SK-N-SH treated with all-trans-retinoic acid at 6 μM for 48 hours (cell line): ENCODE measurements at regions not wholly inside any gene's neighbourhood (a gene's known extent, or its start where the extent isn't known, plus 50 kb on each side); places are given as distances from the start of the nearest gene placed in this dataset.

Experiments used
- ATAC-seq: fragments of 200-7000 bp; cut with Tn5 transposase; 3 replicates; pipeline ENCODE4 v1.9.1; 2020; ENCODE audit warnings: mild to moderate bottlenecking, moderate library complexity
- ARNTL ChIP-seq: fragments of 450-650 bp; formaldehyde crosslinking; IDR thresholded peaks from 2 replicates; pipeline ENCODE4 v1.5.0; 2020; ENCODE audit warnings: low read depth, mild to moderate bottlenecking, moderate library complexity, borderline replicate concordance
- BACH2 ChIP-seq: fragments of 250-450 bp; sonication (Bioruptor Pico); IDR thresholded peaks from 2 replicates; pipeline ENCODE4 v1.9.0; 2021; ENCODE audit warnings: mild to moderate bottlenecking, borderline replicate concordance
- CREB5 ChIP-seq: fragments of 250-450 bp; sonication (Bioruptor Pico); IDR thresholded peaks from 2 replicates; pipeline ENCODE4 v1.5.1; 2020; ENCODE audit warnings: low read depth, mild to moderate bottlenecking, moderate library complexity
- CSDC2 ChIP-seq: fragments of 250-450 bp; sonication (Bioruptor Pico); IDR thresholded peaks from 2 replicates; pipeline ENCODE4 v1.5.0; 2020; ENCODE audit warnings: mild to moderate bottlenecking, moderate library complexity
- GLIS3 ChIP-seq: fragments of 250-450 bp; sonication (Bioruptor Pico); IDR thresholded peaks from 2 replicates; pipeline ENCODE4 v1.5.0; 2020; ENCODE audit warnings: mild to moderate bottlenecking, moderate library complexity
- ISL1 ChIP-seq: fragments of 250-450 bp; sonication (Bioruptor Pico); IDR thresholded peaks from 2 replicates; pipeline ENCODE4 v2.1.2; 2022; ENCODE audit warnings: mild to moderate bottlenecking, moderate library complexity
- PATZ1 ChIP-seq: fragments of 250-450 bp; sonication (Bioruptor Pico); IDR thresholded peaks from 2 replicates; pipeline ENCODE4 v1.8.0; 2020; ENCODE audit warnings: mild to moderate bottlenecking, moderate library complexity, borderline replicate concordance
- POU6F1 ChIP-seq: fragments of 250-450 bp; sonication (Bioruptor Pico); IDR thresholded peaks from 2 replicates; pipeline ENCODE4 v1.8.0; 2021; ENCODE audit warnings: low read depth, mild to moderate bottlenecking, moderate library complexity, borderline replicate concordance
- PPARA ChIP-seq: fragments of 250-450 bp; sonication (Bioruptor Pico); IDR thresholded peaks from 2 replicates; pipeline ENCODE4 v1.5.0; 2020; ENCODE audit warnings: mild to moderate bottlenecking, borderline replicate concordance
- RARB ChIP-seq: fragments of 250-450 bp; sonication (Bioruptor Pico); IDR thresholded peaks from 2 replicates; pipeline ENCODE4 v1.8.0; 2021; ENCODE audit warnings: mild to moderate bottlenecking, moderate library complexity
- SNAI2 ChIP-seq: fragments of 250-450 bp; sonication (Bioruptor Pico); IDR thresholded peaks from 2 replicates; pipeline ENCODE4 v1.5.0; 2020; ENCODE audit warnings: mild to moderate bottlenecking, moderate library complexity
- TCF4 ChIP-seq: fragments of 250-450 bp; sonication (Bioruptor Pico); IDR thresholded peaks from 2 replicates; pipeline ENCODE4 v1.8.0; 2021; ENCODE audit warnings: mild to moderate bottlenecking, moderate library complexity, borderline replicate concordance
- TOX ChIP-seq: fragments of 250-450 bp; sonication (Bioruptor Pico); IDR thresholded peaks from 2 replicates; pipeline ENCODE4 v1.8.0; 2021; ENCODE audit warnings: mild to moderate bottlenecking, moderate library complexity, borderline replicate concordance
- ZC3H10 ChIP-seq: fragments of 250-450 bp; sonication (Bioruptor Pico); IDR thresholded peaks from 2 replicates; pipeline ENCODE4 v1.5.1; 2021; ENCODE audit warnings: mild to moderate bottlenecking, moderate library complexity
- ZFP3 ChIP-seq: fragments of 250-450 bp; sonication (Bioruptor Pico); IDR thresholded peaks from 2 replicates; pipeline ENCODE4 v1.5.0; 2020; ENCODE audit warnings: mild to moderate bottlenecking, moderate library complexity
- ZNF565 ChIP-seq: fragments of 450-650 bp; formaldehyde crosslinking; conservative IDR thresholded peaks from 2 replicates; pipeline ENCODE4 v1.5.0; 2020; ENCODE audit warnings: low read depth, mild to moderate bottlenecking, moderate library complexity
- ZNF8 ChIP-seq: fragments of 450-650 bp; formaldehyde crosslinking; IDR thresholded peaks from 2 replicates; pipeline ENCODE4 v1.5.0; 2020; ENCODE audit warnings: mild to moderate bottlenecking, moderate library complexity
- TF ChIP-seq, protein P1 (sequence below): fragments of 250-450 bp; sonication (Bioruptor Pico); IDR thresholded peaks from 2 replicates; pipeline ENCODE4 v1.5.1; 2021; ENCODE audit warnings: mild to moderate bottlenecking, moderate library complexity
- TF ChIP-seq, protein P2 (sequence below): fragments of 250-450 bp; sonication (Bioruptor Pico); IDR thresholded peaks from 2 replicates; pipeline ENCODE4 v1.5.0; 2020; ENCODE audit warnings: mild to moderate bottlenecking, moderate library complexity

- TF ChIP-seq ISL1 (CRISPR knock-in tag) (no peak), TOX (CRISPR knock-in tag) (no peak)
Measured at GRCh38 chr10:33046792-33047191, 88.8 kb upstream of the ITGB1 start (continued).

DNA sequence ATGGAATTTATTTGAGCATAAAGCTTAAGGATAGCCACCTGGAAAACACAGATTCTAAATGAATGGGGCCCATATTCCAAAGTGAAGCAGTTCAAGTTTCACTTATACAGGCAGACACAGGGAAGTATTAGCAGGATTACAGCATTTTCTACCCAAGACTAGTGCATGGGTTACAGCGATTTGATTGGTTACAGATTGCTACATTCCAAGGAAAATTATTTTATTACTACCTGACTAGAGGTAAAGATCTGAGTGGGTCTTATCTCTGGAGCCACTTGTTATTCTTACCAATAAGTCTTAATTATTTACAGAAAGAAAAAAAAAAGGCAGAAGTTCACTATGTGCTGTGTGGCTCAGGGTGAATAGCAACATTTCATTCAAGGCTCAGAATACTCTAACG lies 87.4 kb upstream of the ITGB1 start:
- TF ChIP-seq PATZ1 (CRISPR knock-in tag) (no peak), TCF4 (CRISPR knock-in tag) (no peak), BACH2 (CRISPR knock-in tag) (no peak), CREB5 (CRISPR knock-in tag) (no peak), POU6F1 (CRISPR knock-in tag) (no peak), ZFP3 (CRISPR knock-in tag) (no peak), PPARA (CRISPR knock-in tag) (no peak), SNAI2 (CRISPR knock-in tag) (no peak), ZNF565 (CRISPR knock-in tag) (no peak), CSDC2 (CRISPR knock-in tag) (no peak)
- TF ChIP-seq, protein P1, sequence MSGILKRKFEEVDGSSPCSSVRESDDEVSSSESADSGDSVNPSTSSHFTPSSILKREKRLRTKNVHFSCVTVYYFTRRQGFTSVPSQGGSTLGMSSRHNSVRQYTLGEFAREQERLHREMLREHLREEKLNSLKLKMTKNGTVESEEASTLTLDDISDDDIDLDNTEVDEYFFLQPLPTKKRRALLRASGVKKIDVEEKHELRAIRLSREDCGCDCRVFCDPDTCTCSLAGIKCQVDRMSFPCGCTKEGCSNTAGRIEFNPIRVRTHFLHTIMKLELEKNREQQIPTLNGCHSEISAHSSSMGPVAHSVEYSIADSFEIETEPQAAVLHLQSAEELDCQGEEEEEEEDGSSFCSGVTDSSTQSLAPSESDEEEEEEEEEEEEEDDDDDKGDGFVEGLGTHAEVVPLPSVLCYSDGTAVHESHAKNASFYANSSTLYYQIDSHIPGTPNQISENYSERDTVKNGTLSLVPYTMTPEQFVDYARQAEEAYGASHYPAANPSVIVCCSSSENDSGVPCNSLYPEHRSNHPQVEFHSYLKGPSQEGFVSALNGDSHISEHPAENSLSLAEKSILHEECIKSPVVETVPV: no peak
- TF ChIP-seq, protein P2, sequence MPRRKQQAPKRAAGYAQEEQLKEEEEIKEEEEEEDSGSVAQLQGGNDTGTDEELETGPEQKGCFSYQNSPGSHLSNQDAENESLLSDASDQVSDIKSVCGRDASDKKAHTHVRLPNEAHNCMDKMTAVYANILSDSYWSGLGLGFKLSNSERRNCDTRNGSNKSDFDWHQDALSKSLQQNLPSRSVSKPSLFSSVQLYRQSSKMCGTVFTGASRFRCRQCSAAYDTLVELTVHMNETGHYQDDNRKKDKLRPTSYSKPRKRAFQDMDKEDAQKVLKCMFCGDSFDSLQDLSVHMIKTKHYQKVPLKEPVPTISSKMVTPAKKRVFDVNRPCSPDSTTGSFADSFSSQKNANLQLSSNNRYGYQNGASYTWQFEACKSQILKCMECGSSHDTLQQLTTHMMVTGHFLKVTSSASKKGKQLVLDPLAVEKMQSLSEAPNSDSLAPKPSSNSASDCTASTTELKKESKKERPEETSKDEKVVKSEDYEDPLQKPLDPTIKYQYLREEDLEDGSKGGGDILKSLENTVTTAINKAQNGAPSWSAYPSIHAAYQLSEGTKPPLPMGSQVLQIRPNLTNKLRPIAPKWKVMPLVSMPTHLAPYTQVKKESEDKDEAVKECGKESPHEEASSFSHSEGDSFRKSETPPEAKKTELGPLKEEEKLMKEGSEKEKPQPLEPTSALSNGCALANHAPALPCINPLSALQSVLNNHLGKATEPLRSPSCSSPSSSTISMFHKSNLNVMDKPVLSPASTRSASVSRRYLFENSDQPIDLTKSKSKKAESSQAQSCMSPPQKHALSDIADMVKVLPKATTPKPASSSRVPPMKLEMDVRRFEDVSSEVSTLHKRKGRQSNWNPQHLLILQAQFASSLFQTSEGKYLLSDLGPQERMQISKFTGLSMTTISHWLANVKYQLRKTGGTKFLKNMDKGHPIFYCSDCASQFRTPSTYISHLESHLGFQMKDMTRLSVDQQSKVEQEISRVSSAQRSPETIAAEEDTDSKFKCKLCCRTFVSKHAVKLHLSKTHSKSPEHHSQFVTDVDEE (CRISPR knock-in tag): no peak
- TF ChIP-seq, all 23 proteins: peak for 0
- ATAC-seq: no peak

DNA sequence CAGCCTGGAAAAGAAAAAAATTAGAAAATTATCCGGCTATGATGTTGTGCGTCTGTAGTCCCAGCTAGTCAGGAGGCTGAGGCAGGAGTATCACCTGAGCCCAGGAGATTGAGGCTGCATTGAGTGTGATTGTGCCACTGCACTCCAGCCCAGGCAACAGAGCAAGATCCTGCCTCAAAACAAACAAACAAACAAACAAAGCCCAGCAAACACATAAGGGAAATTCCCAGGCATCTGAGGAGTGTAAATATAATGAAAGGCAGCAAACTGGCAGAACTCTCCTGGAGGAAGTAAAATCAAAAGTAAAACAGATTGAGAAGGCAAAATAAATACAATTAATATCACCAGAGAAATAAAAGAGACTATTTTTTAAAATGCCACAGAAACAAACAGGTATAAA lies 84.5 kb upstream of the ITGB1 start:
- no peak for ATAC-seq
- no peak for TF ChIP-seq CSDC2 (CRISPR knock-in tag)
- TF ChIP-seq ZC3H10 (CRISPR knock-in tag): no peak

GRCh38 chr10:33041783-33042437 lies 83.9 kb upstream of the ITGB1 start:
- TF ChIP-seq ZFP3 (CRISPR knock-in tag) (no peak), PATZ1 (CRISPR knock-in tag) (no peak), GLIS3 (CRISPR knock-in tag) (no peak), CREB5 (CRISPR knock-in tag) (no peak), ZNF8 (CRISPR knock-in tag) (no peak), ZC3H10 (CRISPR knock-in tag) (no peak), ISL1 (CRISPR knock-in tag) (no peak), BACH2 (CRISPR knock-in tag) (no peak), RARB (CRISPR knock-in tag) (no peak), SNAI2 (CRISPR knock-in tag) (no peak), ARNTL (no peak), PPARA (CRISPR knock-in tag) (no peak)
- TF ChIP-seq, protein P2 (CRISPR knock-in tag): no peak
- no peak for ATAC-seq
